MM.1S (cell line): ENCODE measurements at regions not wholly inside any gene's neighbourhood (a gene's known extent, or its start where the extent isn't known, plus 50 kb on each side); places are given as distances from the start of the nearest gene placed in this dataset.

Experiments
- EZH2 ChIP-seq: fragments of 300-600 bp; sonication (generic); optimal IDR thresholded peaks from 2 replicates; pipeline ENCODE3; 2017; ENCODE audit warnings: low read depth, mild to moderate bottlenecking, antibody characterized with exemption, low read length, mixed read lengths
- EZH2phosphoT487 ChIP-seq: fragments of 300-600 bp; sonication (generic); IDR thresholded peaks from 2 replicates; pipeline ENCODE4 v1.6.1; 2018; ENCODE audit warnings: antibody characterized with exemption, low read length
- TF ChIP-seq, protein P1 (sequence below): fragments of 300-600 bp; sonication (generic); IDR thresholded peaks from 2 replicates; pipeline ENCODE4 v1.5.1; 2016; ENCODE audit warnings: antibody characterized with exemption, low read length, mixed read lengths

DNA sequence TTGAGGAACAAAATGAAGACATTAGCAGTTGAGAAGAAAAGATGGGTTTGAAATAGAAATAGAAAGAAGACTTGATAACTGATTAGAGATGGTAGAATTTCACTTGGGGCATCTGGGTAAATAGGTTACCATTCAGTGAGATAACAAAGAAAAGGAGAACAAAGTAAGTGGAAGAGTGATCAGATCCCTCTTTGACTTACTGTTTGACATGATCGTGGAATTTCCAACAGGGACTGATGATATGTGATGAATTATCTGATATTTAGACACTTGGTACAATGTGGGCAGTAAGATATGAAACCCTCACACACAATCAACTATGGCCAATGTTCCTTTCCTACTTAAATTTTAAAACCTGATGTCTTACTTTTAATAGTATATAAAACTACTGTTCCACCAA lies 70.1 kb upstream of the STARD4 start:
- TF ChIP-seq, protein P1, sequence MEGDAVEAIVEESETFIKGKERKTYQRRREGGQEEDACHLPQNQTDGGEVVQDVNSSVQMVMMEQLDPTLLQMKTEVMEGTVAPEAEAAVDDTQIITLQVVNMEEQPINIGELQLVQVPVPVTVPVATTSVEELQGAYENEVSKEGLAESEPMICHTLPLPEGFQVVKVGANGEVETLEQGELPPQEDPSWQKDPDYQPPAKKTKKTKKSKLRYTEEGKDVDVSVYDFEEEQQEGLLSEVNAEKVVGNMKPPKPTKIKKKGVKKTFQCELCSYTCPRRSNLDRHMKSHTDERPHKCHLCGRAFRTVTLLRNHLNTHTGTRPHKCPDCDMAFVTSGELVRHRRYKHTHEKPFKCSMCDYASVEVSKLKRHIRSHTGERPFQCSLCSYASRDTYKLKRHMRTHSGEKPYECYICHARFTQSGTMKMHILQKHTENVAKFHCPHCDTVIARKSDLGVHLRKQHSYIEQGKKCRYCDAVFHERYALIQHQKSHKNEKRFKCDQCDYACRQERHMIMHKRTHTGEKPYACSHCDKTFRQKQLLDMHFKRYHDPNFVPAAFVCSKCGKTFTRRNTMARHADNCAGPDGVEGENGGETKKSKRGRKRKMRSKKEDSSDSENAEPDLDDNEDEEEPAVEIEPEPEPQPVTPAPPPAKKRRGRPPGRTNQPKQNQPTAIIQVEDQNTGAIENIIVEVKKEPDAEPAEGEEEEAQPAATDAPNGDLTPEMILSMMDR: no peak
- TF ChIP-seq EZH2 (no peak), EZH2phosphoT487 (no peak)
